ENCODE measurements at regions not wholly inside any gene's neighbourhood (a gene's known extent, or its start where the extent isn't known, plus 50 kb on each side); places are given as distances from the start of the nearest gene placed in this dataset.

DNA sequence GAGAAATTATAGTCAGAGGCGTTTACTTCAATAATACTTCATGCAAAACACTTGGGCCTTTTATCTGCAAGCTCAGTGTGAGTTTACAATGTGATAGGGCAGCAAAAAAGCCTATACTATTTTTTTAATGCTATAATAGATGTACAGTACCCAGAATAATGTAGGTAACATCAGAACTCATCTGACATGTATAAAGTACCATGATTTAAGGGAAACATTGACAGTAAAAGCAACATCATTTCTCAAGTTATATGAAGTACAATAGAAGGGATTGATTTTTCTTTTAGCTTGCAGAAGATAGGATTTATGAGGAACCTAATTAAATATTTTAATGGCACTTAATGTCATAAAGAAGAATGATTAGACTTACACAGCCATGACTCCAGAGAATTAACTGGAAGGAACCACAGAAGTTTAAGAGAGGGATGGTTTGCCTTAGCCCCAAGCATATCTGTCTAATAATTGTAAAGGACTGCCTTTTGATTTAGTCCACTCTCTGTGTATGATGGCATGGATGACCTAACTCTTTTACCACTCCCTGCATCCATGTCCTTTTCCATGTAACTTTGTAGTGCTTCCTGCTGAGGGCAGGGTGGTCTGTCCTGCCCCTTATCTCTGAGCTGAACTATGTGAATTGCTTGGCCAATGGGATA lies 55.9 kb upstream of the MIS18BP1 start:
- DNase-seq, result no peak

All from NCI-H524 (cell line).